HCT116 (cell line): ENCODE measurements at regions not wholly inside any gene's neighbourhood (a gene's known extent, or its start where the extent isn't known, plus 50 kb on each side); places are given as distances from the start of the nearest gene placed in this dataset.

Experiments used
- ATAC-seq: fragments of 200-7000 bp; cut with Tn5 transposase; 2 replicates; pipeline ENCODE4 v1.9.1; 2020; ENCODE audit warnings: mild to moderate bottlenecking, moderate library complexity
- BruUV-seq: library from RNA; stranded (reverse); fragments of 400-500 nt; replicated peaks from 2 replicates; lab custom pipeline; 2021; lab: Mats Ljungman, UMichigan
- CTCF ChIA-PET: fragments of 300-600 bp; sonication (Branson Sonifier 250); formaldehyde crosslinking; loops from one replicate; lab custom pipeline; 2021; ENCODE audit warnings: antibody characterized with exemption; lab: Charles Lee
- POLR2A ChIA-PET: fragments of 300-600, 350-600 bp; sonication (Branson Sonifier 250); formaldehyde crosslinking; loops from one replicate; lab custom pipeline; 2021; ENCODE audit warnings: antibody characterized with exemption; lab: Charles Lee
- RAD21 ChIA-PET, 2 experiments: fragments of 300-600 bp; sonication (Branson Sonifier 250); formaldehyde crosslinking; loops; one replicate each; lab custom pipeline; 2023; ENCODE audit warnings: low total read pairs in 2 of 2; ENCODE audit not compliant: uncharacterized antibody in 2 of 2, unreplicated experiment in 2 of 2, low non-redundant PET in 1 of 2; lab: Charles Lee
- DNase-seq: peaks from one replicate; pipeline ENCODE4 v3.0.0-alpha.2; 2010; ENCODE audit warnings: low read depth, low spot score
- H2AFZ ChIP-seq: fragments of 200-600 bp; shearing (Covaris generic), sonication (generic); 2 replicates; pipeline ENCODE4 v1.6.1; 2017; ENCODE audit warnings: low read depth, mixed run types, mixed read lengths, antibody characterized with exemption, low read length; ENCODE audit not compliant: poor library complexity, severe bottlenecking
- H3K27ac ChIP-seq: 2 replicates; pipeline ENCODE4 v1.5.1; 2012; ENCODE audit warnings: low read depth, low read length
- H3K27me3 ChIP-seq: fragments of 200-600 bp; sonication (generic); 2 replicates; pipeline ENCODE4 v1.6.1; 2016; ENCODE audit warnings: mixed run types, low read length, mixed read lengths; ENCODE audit not compliant: insufficient read depth
- H3K36me3 ChIP-seq, 2 experiments: fragments of 200-500 bp in 1 of 2; fragments of 200-600 bp in 1 of 2; sonication (Bioruptor generic) in 1 of 2; sonication (generic) in 1 of 2; 2 replicates each; pipeline versions ENCODE4 v1.5.1 to v1.6.1; 2014 to 2016; ENCODE audit warnings: low read length in 2 of 2, inconsistent platforms in 1 of 2, mixed read lengths in 1 of 2, mixed run types in 1 of 2; ENCODE audit not compliant: insufficient read depth in 2 of 2, control insufficient read depth in 1 of 2
- H3K4me1 ChIP-seq, 2 experiments: fragments of 200-600 bp in 1 of 2; sonication (generic) in 1 of 2; 2 replicates each; pipeline versions ENCODE4 v1.5.1 to v1.6.1; 2012 to 2017; ENCODE audit warnings: low read length in 2 of 2, inconsistent platforms in 1 of 2, mild to moderate bottlenecking in 1 of 2, mixed read lengths in 1 of 2, mixed run types in 1 of 2, moderate library complexity in 1 of 2; ENCODE audit not compliant: insufficient read depth in 2 of 2, control insufficient read depth in 1 of 2
- H3K4me2 ChIP-seq: fragments of 200-600 bp; sonication (generic); 2 replicates; pipeline ENCODE4 v1.6.1; 2017; ENCODE audit warnings: mixed run types, low read length, mixed read lengths
- H3K4me3 ChIP-seq, 2 experiments: fragments of 200-600 bp in 1 of 2; sonication (generic) in 1 of 2; replicated peaks in 1 of 2; 2 replicates each; pipeline ENCODE4 v1.5.1; 2011 to 2016; ENCODE audit warnings: low read length in 2 of 2, control low read depth in 1 of 2, low read depth in 1 of 2, mild to moderate bottlenecking in 1 of 2, mixed read lengths in 1 of 2, mixed run types in 1 of 2
- H3K79me2 ChIP-seq: fragments of 200-600 bp; sonication (generic); 2 replicates; pipeline ENCODE4 v1.6.1; 2017; ENCODE audit warnings: mild to moderate bottlenecking, mixed run types, low read length, moderate library complexity, mixed read lengths; ENCODE audit not compliant: insufficient read depth
- H3K9ac ChIP-seq: fragments of 200-600 bp; sonication (generic); 2 replicates; pipeline ENCODE4 v1.6.1; 2016; ENCODE audit warnings: low read length, mixed read lengths
- H3K9me2 ChIP-seq: fragments of 200-600 bp; sonication (generic), shearing (Covaris generic); 2 replicates; pipeline ENCODE4 v1.6.1; 2017; ENCODE audit warnings: mixed run types, mild to moderate bottlenecking, moderate library complexity; ENCODE audit not compliant: insufficient read depth
- H3K9me3 ChIP-seq, 2 experiments: fragments of 200-500 bp in 1 of 2; fragments of 200-600 bp in 1 of 2; sonication (Bioruptor generic) in 1 of 2; sonication (generic) in 1 of 2; 2 replicates each; pipeline ENCODE4 v1.6.1; 2014 to 2017; ENCODE audit warnings: low read length in 2 of 2, mixed read lengths in 2 of 2, inconsistent platforms in 1 of 2, low read depth in 1 of 2, mild to moderate bottlenecking in 1 of 2, mixed run types in 1 of 2, moderate library complexity in 1 of 2; ENCODE audit not compliant: control insufficient read depth in 1 of 2, insufficient read depth in 1 of 2
- H4K20me1 ChIP-seq: fragments of 200-600 bp; sonication (generic), shearing (Covaris generic); 2 replicates; pipeline ENCODE4 v1.6.1; 2017; ENCODE audit warnings: mixed run types, mild to moderate bottlenecking, moderate library complexity; ENCODE audit not compliant: insufficient read depth
- CBX3 ChIP-seq: IDR thresholded peaks from 2 replicates; pipeline ENCODE4 v1.6.1; 2012; ENCODE audit warnings: low read depth
- EGR1 ChIP-seq: IDR thresholded peaks from 2 replicates; pipeline ENCODE4 v1.6.1; 2012; ENCODE audit warnings: low read depth
- ELF1 ChIP-seq: IDR thresholded peaks from 2 replicates; pipeline ENCODE4 v1.6.1; 2012; ENCODE audit warnings: low read depth, borderline replicate concordance
- EZH2 ChIP-seq: fragments of 200-600 bp; sonication (generic); IDR thresholded peaks from 2 replicates; pipeline ENCODE4 v1.6.1; 2017; ENCODE audit warnings: antibody characterized with exemption, mixed run types
- EZH2phosphoT487 ChIP-seq: fragments of 200-600 bp; IDR thresholded peaks from 2 replicates; pipeline ENCODE4 v1.6.1; 2018; ENCODE audit warnings: antibody characterized with exemption, borderline replicate concordance
- FOSL1 ChIP-seq: IDR thresholded peaks from 2 replicates; pipeline ENCODE4 v1.6.1; 2012; ENCODE audit warnings: low read depth
- JUND ChIP-seq: IDR thresholded peaks from 2 replicates; pipeline ENCODE4 v1.6.1; 2012
- POLR2AphosphoS5 ChIP-seq: IDR thresholded peaks from 2 replicates; pipeline ENCODE4 v1.6.1; 2011; ENCODE audit warnings: mild to moderate bottlenecking, low read depth, low read length, moderate library complexity
- SP1 ChIP-seq: IDR thresholded peaks from 2 replicates; pipeline ENCODE4 v1.6.1; 2012; ENCODE audit warnings: low read depth
- TCF7L2 ChIP-seq: IDR thresholded peaks from 2 replicates; pipeline ENCODE4 v1.7.0; 2011; ENCODE audit warnings: borderline replicate concordance, inconsistent platforms; ENCODE audit not compliant: insufficient read depth, insufficient read length; ENCODE audit errors: extremely low read depth
- ZNF274 ChIP-seq: fragments of 200-500 bp; sonication (Bioruptor generic); IDR thresholded peaks from 2 replicates; pipeline ENCODE4 v1.6.1; 2014; ENCODE audit warnings: mild to moderate bottlenecking, low read depth, low read length, inconsistent platforms
- intact Hi-C: fragments of 100-400 bp; cut with micrococcal nuclease; formaldehyde crosslinking; loops from 2 replicates; pipeline ENCODE4 v1.10.0; 2022
- TF ChIP-seq, protein P1 (sequence below): IDR thresholded peaks from 2 replicates; pipeline ENCODE4 v1.6.1; 2012
- TF ChIP-seq, protein P2 (sequence below): IDR thresholded peaks from 2 replicates; pipeline ENCODE4 v1.6.1; 2011; ENCODE audit warnings: mild to moderate bottlenecking, low read length, moderate library complexity; ENCODE audit not compliant: insufficient replicate concordance; ENCODE audit errors: extremely low read depth
- TF ChIP-seq, protein P3 (sequence below): IDR thresholded peaks from 2 replicates; pipeline ENCODE4 v1.6.1; 2012; ENCODE audit warnings: low read depth
- TF ChIP-seq, protein P4 (sequence below): IDR thresholded peaks from 2 replicates; pipeline ENCODE4 v1.6.1; 2012

GRCh38 chr1:199489594-199489993 is 537.9 kb upstream of the NR5A2 start:
- RAD21 ChIA-PET = no interaction called here
- H3K27me3 ChIP-seq = no peaks in the 10 kb centered on the region
- no peaks in the 10 kb centered on the region for H3K79me2 ChIP-seq
- no peak for TF ChIP-seq EGR1
- no peak for TF ChIP-seq EZH2phosphoT487
- TF ChIP-seq, protein P1, sequence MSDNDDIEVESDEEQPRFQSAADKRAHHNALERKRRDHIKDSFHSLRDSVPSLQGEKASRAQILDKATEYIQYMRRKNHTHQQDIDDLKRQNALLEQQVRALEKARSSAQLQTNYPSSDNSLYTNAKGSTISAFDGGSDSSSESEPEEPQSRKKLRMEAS = no peak
- TF ChIP-seq EZH2 = no peak
- TF ChIP-seq ZNF274 = no peak
- TF ChIP-seq, protein P2, sequence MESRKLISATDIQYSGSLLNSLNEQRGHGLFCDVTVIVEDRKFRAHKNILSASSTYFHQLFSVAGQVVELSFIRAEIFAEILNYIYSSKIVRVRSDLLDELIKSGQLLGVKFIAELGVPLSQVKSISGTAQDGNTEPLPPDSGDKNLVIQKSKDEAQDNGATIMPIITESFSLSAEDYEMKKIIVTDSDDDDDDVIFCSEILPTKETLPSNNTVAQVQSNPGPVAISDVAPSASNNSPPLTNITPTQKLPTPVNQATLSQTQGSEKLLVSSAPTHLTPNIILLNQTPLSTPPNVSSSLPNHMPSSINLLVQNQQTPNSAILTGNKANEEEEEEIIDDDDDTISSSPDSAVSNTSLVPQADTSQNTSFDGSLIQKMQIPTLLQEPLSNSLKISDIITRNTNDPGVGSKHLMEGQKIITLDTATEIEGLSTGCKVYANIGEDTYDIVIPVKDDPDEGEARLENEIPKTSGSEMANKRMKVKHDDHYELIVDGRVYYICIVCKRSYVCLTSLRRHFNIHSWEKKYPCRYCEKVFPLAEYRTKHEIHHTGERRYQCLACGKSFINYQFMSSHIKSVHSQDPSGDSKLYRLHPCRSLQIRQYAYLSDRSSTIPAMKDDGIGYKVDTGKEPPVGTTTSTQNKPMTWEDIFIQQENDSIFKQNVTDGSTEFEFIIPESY = no peak
- TF ChIP-seq TCF7L2 = no peak
- TF ChIP-seq JUND = no peak
- TF ChIP-seq CBX3 = no peak
- no peak for TF ChIP-seq FOSL1
- TF ChIP-seq, protein P3, sequence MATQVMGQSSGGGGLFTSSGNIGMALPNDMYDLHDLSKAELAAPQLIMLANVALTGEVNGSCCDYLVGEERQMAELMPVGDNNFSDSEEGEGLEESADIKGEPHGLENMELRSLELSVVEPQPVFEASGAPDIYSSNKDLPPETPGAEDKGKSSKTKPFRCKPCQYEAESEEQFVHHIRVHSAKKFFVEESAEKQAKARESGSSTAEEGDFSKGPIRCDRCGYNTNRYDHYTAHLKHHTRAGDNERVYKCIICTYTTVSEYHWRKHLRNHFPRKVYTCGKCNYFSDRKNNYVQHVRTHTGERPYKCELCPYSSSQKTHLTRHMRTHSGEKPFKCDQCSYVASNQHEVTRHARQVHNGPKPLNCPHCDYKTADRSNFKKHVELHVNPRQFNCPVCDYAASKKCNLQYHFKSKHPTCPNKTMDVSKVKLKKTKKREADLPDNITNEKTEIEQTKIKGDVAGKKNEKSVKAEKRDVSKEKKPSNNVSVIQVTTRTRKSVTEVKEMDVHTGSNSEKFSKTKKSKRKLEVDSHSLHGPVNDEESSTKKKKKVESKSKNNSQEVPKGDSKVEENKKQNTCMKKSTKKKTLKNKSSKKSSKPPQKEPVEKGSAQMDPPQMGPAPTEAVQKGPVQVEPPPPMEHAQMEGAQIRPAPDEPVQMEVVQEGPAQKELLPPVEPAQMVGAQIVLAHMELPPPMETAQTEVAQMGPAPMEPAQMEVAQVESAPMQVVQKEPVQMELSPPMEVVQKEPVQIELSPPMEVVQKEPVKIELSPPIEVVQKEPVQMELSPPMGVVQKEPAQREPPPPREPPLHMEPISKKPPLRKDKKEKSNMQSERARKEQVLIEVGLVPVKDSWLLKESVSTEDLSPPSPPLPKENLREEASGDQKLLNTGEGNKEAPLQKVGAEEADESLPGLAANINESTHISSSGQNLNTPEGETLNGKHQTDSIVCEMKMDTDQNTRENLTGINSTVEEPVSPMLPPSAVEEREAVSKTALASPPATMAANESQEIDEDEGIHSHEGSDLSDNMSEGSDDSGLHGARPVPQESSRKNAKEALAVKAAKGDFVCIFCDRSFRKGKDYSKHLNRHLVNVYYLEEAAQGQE = no peak
- no peak for TF ChIP-seq SP1
- TF ChIP-seq, protein P4, sequence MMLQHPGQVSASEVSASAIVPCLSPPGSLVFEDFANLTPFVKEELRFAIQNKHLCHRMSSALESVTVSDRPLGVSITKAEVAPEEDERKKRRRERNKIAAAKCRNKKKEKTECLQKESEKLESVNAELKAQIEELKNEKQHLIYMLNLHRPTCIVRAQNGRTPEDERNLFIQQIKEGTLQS = no peak
- no peak for TF ChIP-seq ELF1
- TF ChIP-seq POLR2AphosphoS5 = no peak
- TF ChIP-seq, all 23 proteins: peak for 0
- no TSS peak for BruUV-seq
- H2AFZ ChIP-seq = no peak overlapping the region
- H3K9me3 ChIP-seq = peaks cover 0 to 6% of the 10 kb centered on the region in 2 experiments; a peak in 1 of 4 replicates
- DNase-seq = no peak
- ChIA-PET CTCF (no interaction called here), POLR2A (no interaction called here)
- no peaks in the 10 kb centered on the region for H3K36me3 ChIP-seq
- ATAC-seq = no peak
- H3K4me1 ChIP-seq = peaks cover 10 to 13% of the 10 kb centered on the region in 2 experiments
- H3K4me2 ChIP-seq = no peak overlapping the region
- H3K4me3 ChIP-seq = no peak overlapping the region
- H4K20me1 ChIP-seq = no peaks in the 10 kb centered on the region
- intact Hi-C loops = no loop called here
- H3K27ac ChIP-seq = no peak overlapping the region
- no peak overlapping the region for H3K9ac ChIP-seq
- peaks cover 3% of the 10 kb centered on the region; the same call in 1 of the 2 replicates for H3K9me2 ChIP-seq
